RWPE2 (cell line): ENCODE measurements at regions not wholly inside any gene's neighbourhood (a gene's known extent, or its start where the extent isn't known, plus 50 kb on each side); places are given as distances from the start of the nearest gene placed in this dataset.

Source experiments
- ATAC-seq: fragments of 200-7000 bp; cut with Tn5 transposase; 3 replicates; pipeline ENCODE4 v1.9.1; 2021; ENCODE audit warnings: low read depth
- DNase-seq: peaks from one replicate; pipeline ENCODE4 v3.0.0-alpha.2; 2020; ENCODE audit warnings: low spot score
- H3K27ac ChIP-seq: fragments of 450-650 bp; 2 replicates; pipeline ENCODE4 v1.5.1; 2017; ENCODE audit warnings: mild to moderate bottlenecking; ENCODE audit not compliant: poor library complexity, severe bottlenecking
- H3K27me3 ChIP-seq: fragments of 250-450 bp; sonication (Bioruptor Pico); 2 replicates; pipeline ENCODE4 v1.5.1; 2021; ENCODE audit warnings: mild to moderate bottlenecking, moderate library complexity; ENCODE audit not compliant: insufficient read depth, poor library complexity, severe bottlenecking
- H3K36me3 ChIP-seq: fragments of 250-450 bp; sonication (Bioruptor Pico); 2 replicates; pipeline ENCODE4 v1.5.1; 2020; ENCODE audit warnings: low read depth, mild to moderate bottlenecking, moderate library complexity
- H3K4me1 ChIP-seq: fragments of 250-450 bp; sonication (Bioruptor Pico); 2 replicates; pipeline ENCODE4 v1.5.1; 2021; ENCODE audit warnings: mild to moderate bottlenecking, moderate library complexity; ENCODE audit not compliant: insufficient read depth, poor library complexity, severe bottlenecking
- H3K4me3 ChIP-seq: fragments of 250-450 bp; sonication (Bioruptor Pico); 2 replicates; pipeline ENCODE4 v1.5.1; 2021; ENCODE audit warnings: mild to moderate bottlenecking, moderate library complexity; ENCODE audit not compliant: severe bottlenecking
- H3K9me3 ChIP-seq: fragments of 250-450 bp; sonication (Bioruptor Pico); 2 replicates; pipeline ENCODE4 v1.5.1; 2021; ENCODE audit warnings: mild to moderate bottlenecking, moderate library complexity; ENCODE audit not compliant: severe bottlenecking
- TF ChIP-seq, protein P1 (sequence below): fragments of 450-650 bp; IDR thresholded peaks from one replicate; pipeline ENCODE4 v1.5.1; 2017; ENCODE audit warnings: mild to moderate bottlenecking, moderate library complexity; ENCODE audit not compliant: poor library complexity, severe bottlenecking

DNA sequence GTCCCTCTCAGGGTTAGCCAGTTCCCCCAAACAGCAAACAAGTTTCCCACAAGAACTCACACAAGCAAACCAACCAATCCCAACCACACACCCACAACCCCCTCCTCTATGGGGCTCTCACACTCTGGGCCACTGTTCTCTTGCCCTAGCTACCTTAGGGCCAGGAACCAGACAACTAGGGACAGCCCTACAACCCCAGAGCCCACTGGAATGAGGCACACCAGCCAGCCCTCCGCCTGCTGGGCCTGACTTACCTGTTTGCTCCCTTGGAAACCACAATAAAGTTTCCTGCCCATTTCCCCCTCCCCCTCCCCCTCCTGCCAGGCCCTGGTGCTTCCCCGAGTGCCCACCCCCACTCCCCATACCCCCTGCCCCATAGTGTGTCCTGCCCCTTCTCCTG lies 132.6 kb downstream of the WDR11 start:
- H3K27ac ChIP-seq = no peak overlapping the region
- no peaks in the 10 kb centered on the region for H3K27me3 ChIP-seq
- no peaks in the 10 kb centered on the region for H3K9me3 ChIP-seq
- H3K36me3 ChIP-seq = no peaks in the 10 kb centered on the region
- TF ChIP-seq, protein P1, sequence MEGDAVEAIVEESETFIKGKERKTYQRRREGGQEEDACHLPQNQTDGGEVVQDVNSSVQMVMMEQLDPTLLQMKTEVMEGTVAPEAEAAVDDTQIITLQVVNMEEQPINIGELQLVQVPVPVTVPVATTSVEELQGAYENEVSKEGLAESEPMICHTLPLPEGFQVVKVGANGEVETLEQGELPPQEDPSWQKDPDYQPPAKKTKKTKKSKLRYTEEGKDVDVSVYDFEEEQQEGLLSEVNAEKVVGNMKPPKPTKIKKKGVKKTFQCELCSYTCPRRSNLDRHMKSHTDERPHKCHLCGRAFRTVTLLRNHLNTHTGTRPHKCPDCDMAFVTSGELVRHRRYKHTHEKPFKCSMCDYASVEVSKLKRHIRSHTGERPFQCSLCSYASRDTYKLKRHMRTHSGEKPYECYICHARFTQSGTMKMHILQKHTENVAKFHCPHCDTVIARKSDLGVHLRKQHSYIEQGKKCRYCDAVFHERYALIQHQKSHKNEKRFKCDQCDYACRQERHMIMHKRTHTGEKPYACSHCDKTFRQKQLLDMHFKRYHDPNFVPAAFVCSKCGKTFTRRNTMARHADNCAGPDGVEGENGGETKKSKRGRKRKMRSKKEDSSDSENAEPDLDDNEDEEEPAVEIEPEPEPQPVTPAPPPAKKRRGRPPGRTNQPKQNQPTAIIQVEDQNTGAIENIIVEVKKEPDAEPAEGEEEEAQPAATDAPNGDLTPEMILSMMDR = no peak
- DNase-seq (no peak), ATAC-seq (no peak)
- peaks cover 3% of the 10 kb centered on the region for H3K4me1 ChIP-seq
- H3K4me3 ChIP-seq = no peak overlapping the region

- TF ChIP-seq, protein P1 = no peak
- Histone ChIP-seq H3K9me3 (no peaks in the 10 kb centered on the region), H3K4me1 (no peaks in the 10 kb centered on the region), H3K27ac (no peak overlapping the region), H3K4me3 (no peak overlapping the region), H3K27me3 (no peaks in the 10 kb centered on the region), H3K36me3 (no peaks in the 10 kb centered on the region)
- DNase-seq (no peak), ATAC-seq (no peak)
Measured at GRCh38 chr10:120984221-120984620, 133.1 kb downstream of the WDR11 start.

DNA sequence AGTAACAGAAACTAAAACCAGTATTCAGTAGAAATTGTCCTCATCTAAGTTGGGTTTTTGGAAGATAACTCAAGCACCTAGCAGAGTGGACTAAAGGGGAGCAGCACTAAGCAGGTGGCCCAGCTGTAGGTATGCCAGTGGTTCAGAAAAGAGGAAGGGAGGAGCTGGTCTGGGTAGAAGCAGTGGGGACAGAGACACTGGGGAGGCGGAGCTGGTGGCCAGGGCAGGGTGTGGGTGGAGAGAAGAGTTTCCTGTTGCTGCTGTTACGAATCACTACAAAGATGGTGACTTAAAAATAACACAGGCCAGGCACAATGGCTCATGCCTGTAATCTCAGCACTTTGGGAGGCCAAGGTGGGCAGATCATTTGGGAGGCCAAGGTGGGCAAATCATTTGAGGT lies 136.2 kb downstream of the WDR11 start:
- Histone ChIP-seq H3K9me3 (no peaks in the 10 kb centered on the region), H3K4me1 (no peaks in the 10 kb centered on the region), H3K36me3 (no peaks in the 10 kb centered on the region), H3K27me3 (no peaks in the 10 kb centered on the region), H3K27ac (no peak overlapping the region), H3K4me3 (no peak overlapping the region)
- TF ChIP-seq, protein P1 = no peak
- ATAC-seq = no peak
- DNase-seq = no peak

DNA sequence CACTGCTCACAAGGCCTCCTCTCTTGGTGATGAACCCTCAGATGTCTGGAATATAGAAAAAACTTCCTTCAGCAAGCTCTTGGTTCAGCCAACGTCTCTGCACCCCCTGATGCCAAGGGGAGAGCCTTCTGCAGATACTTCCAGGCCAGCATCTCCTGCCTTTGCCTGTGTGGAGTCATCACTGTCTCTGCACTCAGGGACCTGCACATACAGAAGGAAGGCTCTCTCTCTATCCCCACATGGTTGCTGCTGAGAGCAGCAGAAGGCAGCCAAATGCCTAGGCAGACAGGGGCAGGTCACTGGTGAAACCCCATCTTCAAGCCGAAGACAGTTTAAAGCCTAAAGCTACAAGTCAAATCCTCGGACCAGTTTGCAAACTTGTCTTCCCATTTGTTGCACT lies 137.6 kb downstream of the WDR11 start:
- H3K4me3 ChIP-seq = no peak overlapping the region
- ATAC-seq = no peak
- DNase-seq = no peak
- H3K27me3 ChIP-seq = no peaks in the 10 kb centered on the region
- no peaks in the 10 kb centered on the region for H3K36me3 ChIP-seq
- H3K27ac ChIP-seq = no peak overlapping the region
- no peaks in the 10 kb centered on the region for H3K9me3 ChIP-seq
- TF ChIP-seq, protein P1 = no peak
- no peaks in the 10 kb centered on the region for H3K4me1 ChIP-seq

DNA sequence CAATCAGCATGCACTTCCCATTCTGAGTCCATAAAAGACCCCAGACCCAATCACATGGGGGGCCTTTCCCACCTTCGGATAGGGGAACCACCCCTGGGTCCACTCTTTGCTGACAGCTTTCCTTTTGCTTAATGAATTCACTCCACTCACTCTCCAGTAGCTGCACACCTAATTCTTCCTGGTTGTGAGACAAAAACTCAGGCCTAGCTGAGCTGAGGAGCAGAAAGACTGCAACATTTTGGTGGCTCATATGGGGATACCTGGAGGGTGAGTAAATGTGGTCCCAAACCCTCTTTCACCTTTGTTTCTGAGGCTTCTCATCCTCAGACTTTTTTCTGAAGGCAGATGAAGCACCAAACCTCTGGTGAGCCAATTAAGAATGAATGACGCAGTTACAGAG lies 138.1 kb downstream of the WDR11 start:
- Histone ChIP-seq H3K4me1 (no peaks in the 10 kb centered on the region), H3K36me3 (no peaks in the 10 kb centered on the region), H3K27me3 (no peaks in the 10 kb centered on the region), H3K9me3 (peaks cover under 1% of the 10 kb centered on the region), H3K4me3 (no peak overlapping the region), H3K27ac (no peak overlapping the region)
- ATAC-seq (no peak), DNase-seq (no peak)
- TF ChIP-seq, protein P1 = no peak
